GM23338 (cell line): ENCODE measurements at regions not wholly inside any gene's neighbourhood (a gene's known extent, or its start where the extent isn't known, plus 50 kb on each side); places are given as distances from the start of the nearest gene placed in this dataset.

ENCODE experiments used
- ATAC-seq: fragments of 200-7000 bp; cut with Tn5 transposase; 3 replicates; pipeline ENCODE4 v1.9.1; 2020
- DNase-seq: peaks from one replicate; pipeline ENCODE4 v3.0.0-alpha.2; 2015; ENCODE audit warnings: low spot score
- H2AFZ ChIP-seq: fragments of 200-600 bp; sonication (generic); 2 replicates; pipeline ENCODE4 v1.8.0; 2016; ENCODE audit warnings: antibody characterized with exemption, mild to moderate bottlenecking, moderate library complexity
- H3F3A ChIP-seq: fragments of 200-600 bp; sonication (generic); replicated peaks from 2 replicates; pipeline ENCODE4 v1.8.0; 2017; ENCODE audit warnings: antibody characterized with exemption, mixed run types, low read depth
- H3K27ac ChIP-seq: fragments of 200-600 bp; sonication (generic); 2 replicates; pipeline ENCODE4 v1.6.1; 2016; ENCODE audit warnings: low read depth
- H3K27me3 ChIP-seq: fragments of 200-600 bp; sonication (generic); 2 replicates; pipeline ENCODE4 v1.8.0; 2016; ENCODE audit warnings: mild to moderate bottlenecking, mixed run types, moderate library complexity; ENCODE audit not compliant: insufficient read depth
- H3K36me3 ChIP-seq: fragments of 200-600 bp; sonication (generic); 2 replicates; pipeline ENCODE4 v1.8.0; 2016; ENCODE audit warnings: mild to moderate bottlenecking; ENCODE audit not compliant: insufficient read depth
- H3K4me1 ChIP-seq: fragments of 200-600 bp; sonication (generic); 2 replicates; pipeline ENCODE4 v1.8.0; 2016; ENCODE audit warnings: mild to moderate bottlenecking, moderate library complexity; ENCODE audit not compliant: insufficient read depth
- H3K4me2 ChIP-seq: fragments of 200-600 bp; sonication (generic); 2 replicates; pipeline ENCODE4 v1.7.1; 2017; ENCODE audit warnings: mixed run types
- H3K4me3 ChIP-seq: fragments of 200-600 bp; sonication (generic); 2 replicates; pipeline ENCODE4 v1.6.1; 2016; ENCODE audit warnings: mixed run types
- H3K79me2 ChIP-seq: fragments of 200-600 bp; sonication (generic); replicated peaks from 2 replicates; pipeline ENCODE4 v1.8.0; 2017; ENCODE audit warnings: mild to moderate bottlenecking; ENCODE audit not compliant: insufficient read depth
- H3K9me2 ChIP-seq: fragments of 200-600 bp; sonication (generic); 2 replicates; pipeline ENCODE4 v1.8.0; 2017; ENCODE audit not compliant: insufficient read depth
- H4K20me1 ChIP-seq: fragments of 200-600 bp; sonication (generic); replicated peaks from 2 replicates; pipeline ENCODE4 v1.8.0; 2017; ENCODE audit warnings: mild to moderate bottlenecking; ENCODE audit not compliant: insufficient read depth
- H3K27ac Mint-ChIP-seq: 2 replicates; pipeline ENCODE4 v1.8.0; 2020; ENCODE audit warnings: inconsistent platforms, mild to moderate bottlenecking, moderate library complexity, mixed read lengths
- H3K27me3 Mint-ChIP-seq: 3 replicates; pipeline ENCODE4 v1.8.0; 2022; ENCODE audit warnings: low read depth, mild to moderate bottlenecking, moderate library complexity, mixed read lengths, inconsistent platforms; ENCODE audit not compliant: insufficient read depth, poor library complexity
- H3K36me3 Mint-ChIP-seq: 3 replicates; pipeline ENCODE4 v1.8.0; 2021; ENCODE audit warnings: low read depth, mild to moderate bottlenecking, inconsistent platforms, moderate library complexity, mixed read lengths
- H3K4me1 Mint-ChIP-seq: 3 replicates; pipeline ENCODE4 v1.8.0; 2020; ENCODE audit warnings: mild to moderate bottlenecking, inconsistent platforms, mixed read lengths
- H3K4me3 Mint-ChIP-seq: 3 replicates; pipeline ENCODE4 v1.8.0; 2021; ENCODE audit warnings: moderate library complexity, mild to moderate bottlenecking, inconsistent platforms, mixed read lengths
- H3K9me3 Mint-ChIP-seq: 3 replicates; pipeline ENCODE4 v1.8.0; 2020; ENCODE audit warnings: moderate library complexity, mild to moderate bottlenecking, inconsistent platforms, mixed read lengths
- CREB1 ChIP-seq: fragments of 250-450 bp; sonication (Bioruptor Pico); IDR thresholded peaks from 2 replicates; pipeline ENCODE4 v1.5.0; 2020; ENCODE audit warnings: low read depth, mild to moderate bottlenecking, moderate library complexity
- CTCF ChIP-seq, 2 experiments: fragments of 200-600 bp in 1 of 2; sonication (generic) in 1 of 2; conservative IDR thresholded peaks; 2 replicates each; pipeline versions ENCODE4 v1.5.1 to v1.6.1; 2016 to 2017; ENCODE audit warnings: antibody characterized with exemption in 2 of 2, low read depth in 2 of 2, mild to moderate bottlenecking in 2 of 2, moderate library complexity in 1 of 2
- ETS1 ChIP-seq: IDR thresholded peaks from 2 replicates; pipeline ENCODE4 v1.6.1; 2016; ENCODE audit warnings: antibody characterized with exemption
- EZH2 ChIP-seq: fragments of 200-600 bp; sonication (generic); IDR thresholded peaks from one replicate; pipeline ENCODE4 v1.8.0; 2017; ENCODE audit warnings: antibody characterized with exemption, mild to moderate bottlenecking, low read depth; ENCODE audit not compliant: unreplicated experiment
- EZH2phosphoT487 ChIP-seq: fragments of 200-600 bp; sonication (generic); IDR thresholded peaks from one replicate; pipeline ENCODE4 v1.8.1; 2018; ENCODE audit warnings: antibody characterized with exemption; ENCODE audit not compliant: unreplicated experiment
- JUNB ChIP-seq: IDR thresholded peaks from one replicate; pipeline ENCODE4 v1.6.1; 2016; ENCODE audit warnings: antibody characterized with exemption; ENCODE audit not compliant: unreplicated experiment
- NANOG ChIP-seq: IDR thresholded peaks from 2 replicates; pipeline ENCODE4 v1.6.1; 2016; ENCODE audit warnings: antibody characterized with exemption, borderline replicate concordance
- POLR2AphosphoS5 ChIP-seq: IDR thresholded peaks from 2 replicates; pipeline ENCODE4 v1.6.1; 2016; ENCODE audit warnings: antibody characterized with exemption, low read depth
- REST ChIP-seq: IDR thresholded peaks from one replicate; pipeline ENCODE4 v1.6.1; 2018; ENCODE audit warnings: antibody characterized with exemption; ENCODE audit not compliant: unreplicated experiment
- STAT1 ChIP-seq: IDR thresholded peaks from one replicate; pipeline ENCODE4 v1.6.1; 2016; ENCODE audit warnings: antibody characterized with exemption; ENCODE audit not compliant: unreplicated experiment
- ZNF331 ChIP-seq: fragments of 250-450 bp; sonication (Bioruptor Pico); IDR thresholded peaks from 2 replicates; pipeline ENCODE4 v1.5.0; 2020; ENCODE audit warnings: low read depth, mild to moderate bottlenecking, moderate library complexity
- ZNF462 ChIP-seq: fragments of 250-450 bp; sonication (Bioruptor Pico); IDR thresholded peaks from 2 replicates; pipeline ENCODE4 v1.5.0; 2020; ENCODE audit warnings: mild to moderate bottlenecking, moderate library complexity

GRCh38 chr13:52968074-52968700, 60.4 kb upstream of the OLFM4 start:
- no peaks in the 10 kb centered on the region for H3K79me2 ChIP-seq

More at GRCh38 chr13:52968074-52968700, 60.4 kb upstream of the OLFM4 start:
- H3K27ac ChIP-seq: no peak overlapping the region
- peaks cover 14% of the 10 kb centered on the region for H3K4me1 ChIP-seq
- peaks cover 3% of the 10 kb centered on the region for H3K27me3 ChIP-seq
- Mint-ChIP-seq H3K9me3 (no peaks in the 10 kb centered on the region), H3K27ac (no peak overlapping the region), H3K4me3 (no peak overlapping the region), H3K36me3 (no peaks in the 10 kb centered on the region), H3K27me3 (peaks cover 2% of the 10 kb centered on the region), H3K4me1 (peaks cover 3% of the 10 kb centered on the region)
- no peak overlapping the region for H3K4me2 ChIP-seq
- no peaks in the 10 kb centered on the region for H3K36me3 ChIP-seq
- DNase-seq (peak; percentile 98), ATAC-seq (peak; percentile 100)
- TF ChIP-seq EZH2 (no peak), NANOG (no peak), ETS1 (no peak), STAT1 (no peak), JUNB (no peak), ZNF331 (CRISPR knock-in tag) (no peak), POLR2AphosphoS5 (no peak), CREB1 (CRISPR knock-in tag) (no peak), CTCF (conservative IDR thresholded peaks at IDR 0.05; ENCODE audit: low read depth in 2 of 2) (peak; percentile 99), EZH2phosphoT487 (no peak), ZNF462 (peak; percentile 28; the same call in 1 of the 2 replicates), REST (peak; percentile 86)
- no peaks in the 10 kb centered on the region for H4K20me1 ChIP-seq
- no peaks in the 10 kb centered on the region for H3F3A ChIP-seq
- H3K9me2 ChIP-seq: no peaks in the 10 kb centered on the region
- H2AFZ ChIP-seq: no peak overlapping the region
- H3K4me3 ChIP-seq: no peak overlapping the region
